Gastrocnemius medialis (tissue), 4 donors: ENCODE measurements at regions not wholly inside any gene's neighbourhood (a gene's known extent, or its start where the extent isn't known, plus 50 kb on each side); places are given as distances from the start of the nearest gene placed in this dataset.

Source experiments
- POLR2A ChIP-seq, 2 donors: fragments of 450-650 bp; IDR thresholded peaks; one replicate each; pipeline ENCODE4 v1.6.1; 2017; ENCODE audit warnings: antibody characterized with exemption in 2 of 2, mild to moderate bottlenecking in 2 of 2, moderate library complexity in 2 of 2
- TF ChIP-seq, protein P1 (sequence below), 5 experiments: fragments of 450-650 bp in 3 of 5; fragments of 200-600 bp in 2 of 5; sonication (generic) in 2 of 5; IDR thresholded peaks in 4 of 5; conservative IDR thresholded peaks in 1 of 5; 1 replicate in 4 of 5; 2 replicates in 1 of 5; pipeline ENCODE4 v1.5.1; 2016 to 2019; ENCODE audit warnings: antibody characterized with exemption in 5 of 5, mild to moderate bottlenecking in 3 of 5, moderate library complexity in 3 of 5

- TF ChIP-seq, protein P1, sequence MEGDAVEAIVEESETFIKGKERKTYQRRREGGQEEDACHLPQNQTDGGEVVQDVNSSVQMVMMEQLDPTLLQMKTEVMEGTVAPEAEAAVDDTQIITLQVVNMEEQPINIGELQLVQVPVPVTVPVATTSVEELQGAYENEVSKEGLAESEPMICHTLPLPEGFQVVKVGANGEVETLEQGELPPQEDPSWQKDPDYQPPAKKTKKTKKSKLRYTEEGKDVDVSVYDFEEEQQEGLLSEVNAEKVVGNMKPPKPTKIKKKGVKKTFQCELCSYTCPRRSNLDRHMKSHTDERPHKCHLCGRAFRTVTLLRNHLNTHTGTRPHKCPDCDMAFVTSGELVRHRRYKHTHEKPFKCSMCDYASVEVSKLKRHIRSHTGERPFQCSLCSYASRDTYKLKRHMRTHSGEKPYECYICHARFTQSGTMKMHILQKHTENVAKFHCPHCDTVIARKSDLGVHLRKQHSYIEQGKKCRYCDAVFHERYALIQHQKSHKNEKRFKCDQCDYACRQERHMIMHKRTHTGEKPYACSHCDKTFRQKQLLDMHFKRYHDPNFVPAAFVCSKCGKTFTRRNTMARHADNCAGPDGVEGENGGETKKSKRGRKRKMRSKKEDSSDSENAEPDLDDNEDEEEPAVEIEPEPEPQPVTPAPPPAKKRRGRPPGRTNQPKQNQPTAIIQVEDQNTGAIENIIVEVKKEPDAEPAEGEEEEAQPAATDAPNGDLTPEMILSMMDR (IDR thresholded peaks at IDR 0.05 in 4 of 5, conservative IDR thresholded peaks at IDR 0.05 in 1 of 5): no peak
- no peak for TF ChIP-seq POLR2A (IDR thresholded peaks at IDR 0.05)
Observed at GRCh38 chr4:159787901-159788300, 685.0 kb downstream of the RAPGEF2 start.
